Hippocampal formation (tissue), 2 donors: ENCODE measurements at regions not wholly inside any gene's neighbourhood (a gene's known extent, or its start where the extent isn't known, plus 50 kb on each side); places are given as distances from the start of the nearest gene placed in this dataset.
"Not testable (repeated sequence)": the region's sequence is repeated elsewhere in the genome, so short reads cannot be mapped to it uniquely, and the experiment has no call there.

ENCODE experiments used
- DNase-seq, 2 donors: peaks; one replicate each; lab custom pipeline; 2025; lab: John Stamatoyannopoulos, UW

DNA sequence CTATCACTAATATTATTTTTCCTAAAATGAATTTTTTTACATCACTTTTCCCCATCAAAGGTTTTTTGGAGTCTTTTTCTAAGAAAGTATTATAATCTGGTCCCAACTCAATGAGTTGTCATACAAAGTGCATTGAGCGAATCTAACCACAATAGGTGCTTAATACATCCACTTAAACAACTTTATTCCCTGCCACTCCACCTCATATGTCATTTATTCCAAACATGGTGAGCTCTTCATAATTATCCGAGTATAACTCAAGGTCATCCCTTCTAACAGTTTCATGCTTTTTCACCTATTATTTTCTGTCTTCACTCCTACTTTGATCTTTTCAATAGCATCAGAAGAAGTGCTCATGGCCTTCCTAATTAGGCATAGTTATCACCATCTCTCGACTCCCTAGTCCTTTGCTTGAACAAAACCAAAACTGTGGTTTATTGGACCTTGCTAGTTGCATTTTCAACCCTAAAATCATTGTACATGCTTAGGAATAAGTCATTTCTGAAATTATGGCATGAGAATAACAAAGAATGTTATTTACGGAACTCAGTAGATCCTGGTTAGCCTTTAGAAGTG is 754.7 kb upstream of the CTNND2 start:
- no peak for DNase-seq

DNA sequence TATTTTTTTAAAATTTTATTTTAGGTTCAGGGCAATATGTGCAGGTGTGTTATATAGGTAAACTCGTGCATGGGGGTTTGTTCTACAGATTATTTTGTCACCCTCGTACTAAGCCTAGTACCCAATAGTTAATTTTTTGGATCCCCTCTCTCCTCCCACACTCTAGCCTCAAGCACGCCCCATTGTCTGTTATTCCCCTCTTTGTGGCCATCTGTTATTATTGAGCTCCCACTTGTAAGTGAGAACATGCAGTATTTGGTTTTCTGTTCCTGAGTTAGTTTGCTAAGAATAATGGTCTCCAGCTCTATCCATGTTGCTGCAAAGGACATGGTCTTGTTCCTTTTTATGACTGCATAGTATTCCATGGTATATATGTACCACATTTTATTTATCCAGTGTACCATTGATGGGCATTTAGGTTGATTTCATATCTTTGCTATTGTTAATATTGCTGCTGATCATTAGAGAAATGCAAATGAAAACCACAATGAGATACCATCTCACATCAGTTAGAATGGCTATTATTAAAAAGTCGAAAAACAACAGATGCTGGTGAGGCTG is 753.7 kb upstream of the CTNND2 start:
- DNase-seq = not testable (repeated sequence)

DNA sequence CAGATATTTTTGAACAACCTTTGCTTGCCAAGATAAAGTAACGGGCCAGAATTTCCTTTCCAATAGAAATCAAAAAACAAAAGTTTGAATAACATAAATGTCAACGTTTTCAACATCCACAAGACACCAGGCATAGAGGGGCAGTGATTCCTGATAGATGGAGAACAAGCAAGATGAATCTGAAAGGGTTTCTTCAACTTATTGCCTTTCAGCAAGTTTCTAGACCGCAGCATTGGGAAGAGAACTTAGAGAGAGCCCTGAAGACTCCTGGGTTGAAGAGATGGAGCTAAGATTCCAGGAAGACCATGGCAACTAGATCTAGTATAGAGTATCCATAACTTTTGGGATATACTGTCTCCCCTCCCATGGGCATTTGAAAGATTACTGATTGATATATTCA is 751.4 kb upstream of the CTNND2 start:
- no peak for DNase-seq

DNA sequence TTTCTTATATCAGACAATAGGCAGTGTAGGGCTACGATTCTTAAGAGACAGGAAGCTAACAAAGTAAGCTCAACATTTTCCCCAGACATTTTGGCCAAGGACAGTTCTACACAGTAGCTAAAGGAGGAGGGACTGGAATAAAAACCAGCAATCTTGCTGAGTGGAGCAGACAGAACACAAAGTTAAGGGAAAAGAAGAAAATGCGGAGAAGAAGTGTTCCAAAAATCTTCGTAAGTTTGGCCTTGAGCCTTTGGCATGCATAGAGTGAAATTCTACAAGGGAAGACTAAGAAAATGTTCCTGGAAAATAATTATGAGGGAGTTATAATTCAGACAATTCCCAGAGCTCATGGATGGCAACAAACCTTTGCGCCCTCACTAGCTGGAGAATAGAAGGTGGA is 748.0 kb upstream of the CTNND2 start:
- DNase-seq = no peak

DNA sequence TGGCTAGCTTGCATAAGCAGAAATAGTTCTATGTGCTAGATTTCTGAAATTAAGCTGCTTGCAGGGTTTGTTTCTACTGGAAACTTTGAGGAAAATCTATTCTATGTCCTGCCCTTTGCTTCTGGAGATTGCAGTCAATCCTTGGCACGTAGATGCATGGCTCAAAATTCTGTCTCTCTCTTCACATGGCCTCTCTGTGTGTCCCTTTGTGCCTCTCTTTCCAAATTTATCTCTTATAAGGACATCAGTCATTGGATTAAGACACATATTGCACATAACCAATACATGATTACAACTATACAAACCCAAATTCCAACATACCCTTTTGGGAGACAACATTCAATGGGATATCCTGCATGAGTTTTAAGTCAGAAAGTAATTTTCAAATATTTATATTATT is 744.3 kb upstream of the CTNND2 start:
- DNase-seq = no peak

DNA sequence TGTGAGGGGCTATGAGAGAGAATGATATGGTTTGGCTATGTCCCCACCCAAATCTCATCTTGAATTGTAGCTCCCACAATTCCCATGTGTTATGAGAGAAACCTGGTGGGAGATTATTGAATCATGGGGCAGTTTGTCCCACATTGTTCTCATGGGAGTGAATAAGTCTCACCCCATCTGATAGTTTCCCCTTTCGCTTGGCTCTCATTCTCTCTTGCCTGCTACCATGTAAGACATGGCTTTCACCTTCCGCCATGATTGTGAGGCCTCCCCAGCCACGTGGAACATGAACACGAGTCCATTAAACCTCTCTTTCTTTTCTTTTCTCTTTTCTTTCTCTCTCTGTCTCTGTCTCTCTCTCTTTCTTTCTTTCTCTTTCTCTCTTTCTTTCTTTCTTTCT is 743.4 kb upstream of the CTNND2 start:
- DNase-seq = no peak

DNA sequence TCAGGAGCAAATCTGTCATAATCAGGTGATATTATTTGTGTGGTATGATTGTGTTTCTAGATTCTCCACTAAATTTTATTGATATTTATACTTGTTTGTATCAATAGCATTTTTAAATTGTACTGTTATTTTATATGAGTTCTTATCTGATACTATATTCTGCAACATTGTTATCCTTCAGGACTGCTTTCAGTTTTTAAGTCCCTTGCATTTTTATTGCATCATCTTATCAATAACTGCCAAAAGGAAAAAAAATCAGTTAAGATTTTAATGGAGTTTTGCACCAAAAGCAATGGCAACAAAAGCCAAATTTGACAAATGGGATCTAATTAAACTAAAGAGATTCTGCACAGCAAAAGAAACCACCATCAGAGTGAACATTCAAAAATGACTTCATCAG is 741.3 kb upstream of the CTNND2 start:
- DNase-seq = no peak

DNA sequence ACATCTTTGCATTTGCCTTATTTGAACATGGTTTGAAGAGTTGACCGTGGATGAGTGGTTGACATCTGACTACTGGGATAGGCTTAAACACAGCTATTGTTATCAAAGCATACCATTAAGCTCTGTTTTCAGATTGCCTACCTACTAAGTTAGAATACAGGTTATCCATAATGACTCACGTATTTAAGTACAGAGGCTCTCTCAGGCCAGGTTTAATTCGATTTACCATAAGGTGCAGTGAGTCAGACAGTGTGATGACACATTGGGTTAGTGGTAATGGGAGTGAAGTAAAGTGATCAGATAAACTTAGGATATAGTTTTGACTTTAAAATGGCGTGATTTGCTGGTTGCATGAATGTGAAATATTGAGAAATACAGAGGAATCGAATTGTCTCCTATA is 732.0 kb upstream of the CTNND2 start:
- no peak for DNase-seq

DNA sequence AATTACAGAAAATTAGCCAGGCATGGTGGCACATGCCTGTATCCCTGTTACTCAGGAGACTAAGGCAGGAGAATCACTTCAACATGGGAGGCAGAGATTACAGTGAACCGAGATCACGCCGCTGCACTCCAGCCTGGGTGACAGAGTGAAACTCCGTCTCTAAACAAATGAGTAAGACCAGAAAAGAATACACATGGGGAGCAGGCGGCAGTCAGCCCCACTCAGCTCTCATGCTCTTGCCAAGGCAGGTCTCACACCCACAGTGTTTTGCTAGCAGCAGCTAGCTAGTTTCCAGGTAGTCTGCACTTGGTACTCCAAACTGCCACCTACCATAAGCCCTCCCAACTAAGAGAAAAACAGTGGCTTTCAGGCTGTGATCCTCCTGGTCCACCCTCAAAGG is 722.3 kb upstream of the CTNND2 start:
- no peak for DNase-seq

DNA sequence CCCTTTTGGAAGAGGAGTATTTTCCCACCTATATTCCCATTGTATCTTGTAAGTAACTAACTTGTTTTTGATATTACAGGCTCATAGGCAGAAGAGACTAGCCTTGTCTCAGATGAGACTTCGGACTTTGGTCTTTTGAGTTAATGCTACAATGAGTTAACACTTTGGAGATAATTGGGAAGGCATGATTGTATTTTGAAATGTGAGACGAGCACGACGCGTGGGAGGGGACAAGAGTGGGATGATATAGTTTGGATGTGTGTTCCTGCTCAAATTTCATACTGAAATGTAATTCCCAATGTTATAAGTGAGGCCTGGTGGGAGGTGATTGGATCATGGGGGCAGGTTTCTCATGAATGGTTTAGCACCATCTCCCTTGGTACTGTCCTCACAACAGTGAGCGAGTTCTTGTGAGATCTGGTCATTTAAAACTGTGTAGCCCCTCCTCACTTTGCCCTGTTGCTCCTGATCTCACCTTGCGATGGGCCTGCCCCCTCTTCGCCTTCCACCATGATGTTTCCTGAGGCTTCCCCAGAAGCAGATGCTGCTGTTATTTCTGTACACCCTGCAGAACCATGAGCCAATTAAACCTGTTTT is 721.5 kb upstream of the CTNND2 start:
- no peak for DNase-seq

DNA sequence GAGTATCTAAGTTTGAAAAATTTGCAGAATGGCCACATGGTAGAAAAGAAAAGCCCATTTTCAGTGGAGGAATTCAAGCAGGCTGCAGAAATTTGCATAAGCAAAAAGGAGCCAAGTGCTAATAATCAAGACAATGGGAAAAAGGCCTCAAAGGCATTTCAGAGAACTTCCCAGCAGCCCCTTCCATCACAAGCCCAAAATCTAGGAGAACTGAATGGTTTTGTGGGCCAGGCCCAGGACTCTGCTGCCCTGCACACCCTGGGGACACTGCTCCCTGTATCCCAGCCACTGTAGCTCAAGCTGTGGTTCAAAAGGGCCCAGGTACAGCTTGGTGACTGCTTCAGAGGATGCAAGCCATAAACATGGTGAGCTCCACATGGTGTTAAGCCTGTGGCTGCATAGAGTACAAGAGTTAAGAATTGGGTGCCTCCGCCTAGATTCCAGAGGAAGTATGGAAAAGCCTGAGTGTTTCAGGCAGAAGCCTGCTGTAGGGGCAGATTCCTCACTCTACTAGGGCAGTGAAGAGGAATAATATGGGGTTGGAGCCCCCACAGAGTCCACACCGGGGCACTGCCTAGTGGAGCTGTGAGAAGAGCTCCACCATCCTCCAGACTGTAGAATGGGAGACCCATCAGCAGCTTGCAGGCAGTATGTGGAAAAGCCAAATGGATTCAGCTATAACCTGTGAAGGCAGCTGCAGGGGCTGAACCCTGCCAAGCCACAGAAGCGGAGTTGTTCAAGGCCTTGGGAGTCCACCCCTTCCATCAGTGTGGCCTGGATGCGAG is 720.7 kb upstream of the CTNND2 start:
- no peak for DNase-seq

DNA sequence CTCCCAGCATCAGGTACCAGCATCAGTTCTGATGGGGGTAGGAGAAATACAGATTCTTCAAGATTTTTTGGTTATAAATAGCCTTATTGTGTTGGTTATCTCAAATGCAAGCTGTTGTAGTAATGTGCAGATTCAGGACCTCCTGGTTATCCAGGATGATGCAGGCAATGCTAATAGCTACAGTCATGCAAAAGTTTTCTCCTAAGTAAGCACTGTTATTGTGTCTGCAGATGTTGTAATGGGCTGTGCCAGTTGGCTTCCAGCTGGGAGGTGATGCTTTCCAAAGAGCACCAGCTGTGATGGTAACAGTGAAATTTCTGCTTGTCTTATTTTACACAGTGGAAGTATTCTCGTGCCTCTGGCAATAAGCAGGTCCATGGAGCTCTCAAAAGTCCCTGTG is 719.2 kb upstream of the CTNND2 start:
- no peak for DNase-seq

DNA sequence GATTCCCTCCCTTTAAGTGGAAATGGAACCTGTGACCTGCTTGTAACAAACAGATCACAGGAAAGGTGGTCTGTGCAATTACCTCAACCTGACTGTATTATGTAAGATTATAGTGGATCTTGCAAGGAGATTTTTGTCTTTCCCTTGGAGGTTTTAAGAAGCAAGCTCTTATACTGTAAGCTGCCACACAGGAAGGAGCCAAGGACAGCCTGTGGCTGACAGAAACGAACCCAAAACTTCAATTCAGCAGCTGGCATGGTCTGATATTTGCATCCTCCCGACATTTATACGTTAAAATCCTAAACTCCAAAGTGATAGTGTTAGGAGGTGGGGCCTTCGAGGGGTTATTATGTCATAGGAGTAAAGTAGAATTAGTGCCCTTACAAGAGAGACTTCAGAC is 711.8 kb upstream of the CTNND2 start:
- no peak for DNase-seq

DNA sequence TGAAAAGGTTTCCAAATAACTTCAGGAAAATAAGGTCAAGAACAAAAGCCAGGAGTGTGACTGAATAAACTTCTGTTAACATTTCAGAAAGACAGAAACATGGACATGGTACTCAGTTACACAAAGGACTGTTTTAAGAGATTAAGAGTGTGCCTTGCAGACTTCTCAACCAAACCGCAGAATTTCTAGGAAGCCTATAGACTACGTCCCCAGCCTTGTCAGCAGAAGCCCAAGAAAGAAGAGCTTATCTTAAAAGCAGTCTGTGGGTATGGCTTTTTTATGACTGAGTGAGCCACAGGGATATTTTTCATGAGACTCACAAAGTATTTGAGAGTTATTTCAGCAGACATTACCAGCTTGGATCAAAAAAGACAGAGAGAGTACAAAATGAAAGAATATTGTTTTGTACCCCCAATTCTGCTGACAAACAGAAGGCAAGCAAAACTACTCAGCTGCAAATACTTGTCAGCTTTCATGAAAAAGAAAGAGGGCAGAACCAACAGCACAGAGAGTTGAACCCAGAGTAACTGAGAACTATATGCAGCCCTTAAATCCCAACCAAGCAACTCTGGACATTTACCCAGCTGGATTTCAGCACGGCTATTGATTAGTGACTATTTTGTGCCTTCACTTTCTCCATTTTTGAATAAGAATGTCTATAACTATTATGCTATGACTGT is 711.0 kb upstream of the CTNND2 start:
- no peak for DNase-seq

DNA sequence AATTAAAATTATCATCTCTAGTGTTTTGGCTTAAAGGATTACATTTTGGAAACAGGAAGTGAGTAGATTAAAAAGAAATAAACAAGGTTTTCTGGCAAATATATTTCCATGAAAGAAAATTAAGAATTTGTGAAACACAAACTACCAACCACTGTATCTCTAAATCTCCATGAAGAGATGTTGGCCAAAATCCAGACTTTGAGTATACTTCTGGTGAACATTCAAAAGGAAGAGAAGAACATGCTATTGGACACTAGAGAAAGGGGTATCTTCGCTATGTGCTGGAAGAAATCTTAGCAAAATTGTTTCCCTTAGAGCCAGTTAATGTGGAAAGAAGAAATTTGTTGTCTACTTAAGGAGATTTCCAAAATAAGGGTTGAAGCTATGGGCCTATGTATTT is 710.4 kb upstream of the CTNND2 start:
- DNase-seq = no peak

DNA sequence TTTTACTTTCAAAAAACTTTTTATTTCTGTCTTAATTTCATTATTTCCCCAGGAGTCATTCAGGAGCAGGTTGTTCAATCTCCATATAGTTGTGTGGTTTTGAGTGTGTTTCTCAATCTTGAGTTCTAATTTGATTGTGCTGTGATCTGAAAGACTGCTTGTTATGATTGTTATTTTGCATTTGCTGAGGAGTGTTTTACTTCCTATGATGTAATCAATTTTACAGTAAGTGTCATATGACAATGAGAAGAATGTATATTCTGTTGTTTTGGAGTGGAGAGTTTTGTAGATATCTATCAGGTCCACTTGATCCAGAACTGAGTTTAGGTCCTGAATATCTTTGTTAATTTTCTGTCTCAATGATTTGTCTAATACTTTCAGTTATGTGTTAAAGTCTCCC is 706.9 kb upstream of the CTNND2 start:
- DNase-seq = no peak

DNA sequence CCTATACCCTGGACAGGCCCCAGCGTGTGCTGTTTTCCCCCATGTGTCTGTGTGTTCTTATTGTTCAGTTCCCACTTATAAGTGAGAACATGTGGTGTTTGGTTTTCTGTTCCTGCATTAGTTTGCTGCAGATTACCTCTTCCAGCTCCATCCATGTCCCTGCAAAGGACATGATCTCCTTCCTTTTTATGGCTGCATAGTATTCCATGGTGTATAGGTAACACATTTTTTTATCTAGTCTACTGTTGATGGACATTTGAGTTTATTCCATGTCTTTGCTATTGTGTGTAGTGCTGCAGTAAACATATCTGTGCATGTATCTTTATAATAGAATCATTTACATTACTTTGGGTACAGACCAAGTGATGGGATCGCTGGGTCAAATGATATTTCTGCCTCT is 703.6 kb upstream of the CTNND2 start:
- DNase-seq = not testable (repeated sequence)

DNA sequence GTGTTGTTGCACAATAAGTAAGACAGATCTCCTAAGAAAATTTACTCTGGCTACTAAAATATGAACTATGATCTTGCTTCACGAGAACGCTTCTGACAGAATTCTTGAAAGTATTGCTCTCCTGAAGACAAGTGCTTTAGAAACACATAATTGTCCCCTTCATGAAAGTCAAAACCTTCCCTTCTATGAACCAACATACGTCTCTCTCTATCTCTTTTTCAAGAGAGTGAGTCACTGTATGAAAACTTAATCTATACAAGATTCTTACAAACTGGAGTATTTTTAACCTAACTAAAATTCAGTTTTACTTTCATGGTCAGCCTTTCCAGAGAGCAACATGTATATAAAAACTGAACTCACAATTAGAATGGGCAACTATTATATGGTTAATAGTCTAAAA is 688.0 kb upstream of the CTNND2 start:
- no peak for DNase-seq

DNA sequence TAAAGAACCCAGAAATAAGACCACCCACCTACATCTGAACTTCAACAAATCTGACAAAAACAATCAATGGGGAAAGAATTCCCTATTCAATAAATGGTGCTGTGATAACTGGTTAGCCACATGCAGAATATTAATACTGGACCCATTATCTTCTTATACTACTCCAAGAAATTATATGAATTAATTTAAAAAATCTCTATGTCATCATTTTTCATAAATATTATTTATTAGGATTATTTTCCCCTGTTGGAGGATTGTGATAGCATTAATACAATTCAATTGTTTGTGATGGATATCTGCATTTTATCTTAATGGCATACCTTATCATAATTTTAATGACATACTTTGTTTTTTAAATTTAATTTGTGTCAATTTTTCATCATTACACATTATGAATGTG is 682.2 kb upstream of the CTNND2 start:
- DNase-seq = no peak

DNA sequence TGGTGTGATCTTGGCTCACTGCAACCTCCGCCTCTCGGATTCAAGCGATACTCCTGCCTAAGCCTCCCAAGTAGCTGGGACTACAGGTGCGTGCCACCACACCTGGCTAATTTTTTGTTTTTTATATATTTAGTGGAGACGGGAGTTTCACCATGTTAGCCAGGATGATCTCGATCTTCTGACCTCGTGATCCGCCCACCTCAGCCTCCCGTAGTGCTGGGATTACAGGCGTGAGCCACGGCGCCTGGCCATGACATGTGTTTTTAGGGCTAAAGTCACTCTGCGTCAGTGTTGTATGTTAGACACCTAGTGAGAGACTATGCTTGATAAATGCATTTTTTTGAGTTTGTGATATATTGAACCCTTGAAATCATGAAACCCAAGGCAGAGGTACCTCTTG is 674.6 kb upstream of the CTNND2 start:
- not testable (repeated sequence) for DNase-seq

DNA sequence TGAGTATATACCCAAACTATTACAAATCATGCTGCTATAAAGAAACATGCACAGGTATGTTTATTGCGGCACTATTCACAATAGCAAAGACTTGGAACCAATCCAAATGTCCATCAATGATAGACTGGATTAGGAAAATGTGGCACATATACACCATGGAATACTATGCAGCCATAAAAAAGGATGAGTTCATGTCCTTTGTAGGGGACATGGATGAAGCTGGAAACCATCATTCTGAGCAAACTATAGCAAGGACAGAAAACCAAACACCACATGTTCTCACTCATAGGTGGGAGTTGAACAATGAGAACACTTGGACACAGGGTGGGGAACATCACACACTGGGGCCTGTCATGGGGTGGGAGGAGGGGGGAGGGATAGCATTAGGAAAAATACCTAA is 672.7 kb upstream of the CTNND2 start:
- not testable (repeated sequence) for DNase-seq

DNA sequence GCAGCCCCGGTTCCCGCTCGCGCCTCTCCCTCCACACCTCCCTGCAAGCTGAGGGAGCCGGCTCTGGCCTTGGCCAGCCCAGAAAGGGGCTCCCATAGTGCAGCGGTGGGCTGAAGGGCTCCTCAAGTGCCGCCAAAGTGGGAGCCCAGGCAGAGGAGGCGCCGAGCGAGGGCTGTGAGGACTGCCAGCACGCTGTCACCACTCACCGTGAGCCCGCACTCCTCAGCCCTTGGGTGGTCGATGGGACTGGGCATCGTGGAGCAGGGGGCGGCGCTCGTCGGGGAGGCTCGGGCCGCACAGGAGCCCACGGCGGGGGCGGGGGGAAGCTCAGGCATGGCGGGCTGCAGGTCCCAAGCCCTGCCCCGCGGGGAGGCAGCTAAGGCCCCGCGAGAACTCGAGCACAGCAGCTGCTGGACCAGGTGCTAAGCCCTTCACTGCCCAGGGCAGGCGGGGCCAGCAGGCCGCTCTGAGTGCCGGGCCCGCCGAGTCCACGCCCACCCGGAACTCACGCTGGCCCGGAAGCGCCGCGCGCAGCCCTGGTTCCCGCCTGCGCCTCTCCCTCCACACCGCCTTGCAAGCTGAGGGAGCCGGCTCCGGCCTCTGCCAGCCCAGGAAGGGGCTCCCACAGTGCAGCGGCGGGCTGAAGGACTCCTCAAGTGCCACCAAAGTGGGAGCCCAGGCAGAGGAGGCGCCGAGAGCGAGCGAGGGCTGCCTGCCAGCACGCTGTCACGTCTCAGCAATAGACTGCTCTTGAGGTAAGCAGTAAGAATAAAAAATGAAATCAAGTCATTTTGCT is 670.2 kb upstream of the CTNND2 start:
- not testable (repeated sequence) for DNase-seq
